ENCODE measurements at regions not wholly inside any gene's neighbourhood (a gene's known extent, or its start where the extent isn't known, plus 50 kb on each side); places are given as distances from the start of the nearest gene placed in this dataset.

- Histone ChIP-seq H4K91ac (ENCODE audit: insufficient read length, low read depth, low read length) (no peak overlapping the region), H3K4me1 (ENCODE audit: insufficient read depth, low read length) (no peaks in the 10 kb centered on the region), H2AK5ac (ENCODE audit: insufficient read length, low read length) (no peak overlapping the region), H3K23me2 (ENCODE audit: insufficient read length, low read depth, low read length, poor library complexity, severe bottlenecking) (no peaks in the 10 kb centered on the region), H2AFZ (ENCODE audit: low read length) (no peak overlapping the region), H2BK15ac (ENCODE audit: low read depth, low read length) (no peak overlapping the region), H2BK12ac (ENCODE audit: insufficient read length, low read depth, low read length) (no peak overlapping the region), H3K4ac (ENCODE audit: low read depth, low read length) (no peak overlapping the region), H3K27me3 (ENCODE audit: insufficient read depth, low read length) (no peaks in the 10 kb centered on the region), H4K5ac (ENCODE audit: insufficient read length, low read depth, low read length) (no peak overlapping the region), H4K8ac (replicated peaks; ENCODE audit: insufficient read length, low read depth, low read length) (no peak overlapping the region), H3K18ac (ENCODE audit: insufficient read length, low read depth, low read length) (no peak overlapping the region), H3K4me2 (ENCODE audit: insufficient read depth, insufficient read length, low read length) (no peak overlapping the region), H3K9me3 (ENCODE audit: control insufficient read depth, low read depth, low read length) (no peaks in the 10 kb centered on the region), H3T11ph (ENCODE audit: low read length) (no peak overlapping the region), H3K14ac (ENCODE audit: insufficient read depth, low read length) (no peak overlapping the region), H2BK120ac (ENCODE audit: low read depth, low read length, poor library complexity, severe bottlenecking) (no peak overlapping the region), H3K9ac (ENCODE audit: extremely low read depth, insufficient read length, low read length) (no peak overlapping the region), H2BK5ac (ENCODE audit: insufficient read length, low read length) (no peak overlapping the region), H3K79me2 (ENCODE audit: insufficient read depth, low read length) (no peaks in the 10 kb centered on the region), H3K23ac (ENCODE audit: insufficient read length, low read depth, low read length) (no peak overlapping the region), H3K79me1 (ENCODE audit: insufficient read depth, low read depth, low read length, poor library complexity, severe bottlenecking) (no peaks in the 10 kb centered on the region), H3K56ac (ENCODE audit: insufficient read length, low read depth, low read length) (no peak overlapping the region), H2BK20ac (ENCODE audit: low read depth, low read length, poor library complexity, severe bottlenecking) (no peak overlapping the region), H4K20me1 (ENCODE audit: control insufficient read depth, insufficient read depth, insufficient read length) (no peaks in the 10 kb centered on the region), H3K27ac (ENCODE audit: insufficient read length, low read depth, low read length) (no peak overlapping the region)
- WGBS (ENCODE audit: extremely low coverage, insufficient read length, low lambda C conversion rate): no CpG with 5 or more reads among the region's 7 CpGs
- H3K27me3 Mint-ChIP-seq (ENCODE audit: low read depth): peaks cover 28% of the 10 kb centered on the region
- TF ChIP-seq, protein P1, sequence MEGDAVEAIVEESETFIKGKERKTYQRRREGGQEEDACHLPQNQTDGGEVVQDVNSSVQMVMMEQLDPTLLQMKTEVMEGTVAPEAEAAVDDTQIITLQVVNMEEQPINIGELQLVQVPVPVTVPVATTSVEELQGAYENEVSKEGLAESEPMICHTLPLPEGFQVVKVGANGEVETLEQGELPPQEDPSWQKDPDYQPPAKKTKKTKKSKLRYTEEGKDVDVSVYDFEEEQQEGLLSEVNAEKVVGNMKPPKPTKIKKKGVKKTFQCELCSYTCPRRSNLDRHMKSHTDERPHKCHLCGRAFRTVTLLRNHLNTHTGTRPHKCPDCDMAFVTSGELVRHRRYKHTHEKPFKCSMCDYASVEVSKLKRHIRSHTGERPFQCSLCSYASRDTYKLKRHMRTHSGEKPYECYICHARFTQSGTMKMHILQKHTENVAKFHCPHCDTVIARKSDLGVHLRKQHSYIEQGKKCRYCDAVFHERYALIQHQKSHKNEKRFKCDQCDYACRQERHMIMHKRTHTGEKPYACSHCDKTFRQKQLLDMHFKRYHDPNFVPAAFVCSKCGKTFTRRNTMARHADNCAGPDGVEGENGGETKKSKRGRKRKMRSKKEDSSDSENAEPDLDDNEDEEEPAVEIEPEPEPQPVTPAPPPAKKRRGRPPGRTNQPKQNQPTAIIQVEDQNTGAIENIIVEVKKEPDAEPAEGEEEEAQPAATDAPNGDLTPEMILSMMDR (conservative IDR thresholded peaks at IDR 0.05): no peak
- H3K9me3 Mint-ChIP-seq: no peaks in the 10 kb centered on the region
- no peak overlapping the region for H3K4me3 Mint-ChIP-seq
- peaks cover 4 to 7% of the 10 kb centered on the region in 2 experiments; a peak in 2 of 4 replicates for H3K4me1 Mint-ChIP-seq
- no peaks in the 10 kb centered on the region for H3K36me3 Mint-ChIP-seq (ENCODE audit: insufficient read depth in 1 of 3, low read depth in 3 of 3)
- H3K27ac Mint-ChIP-seq: no peak overlapping the region; a peak in 1 of 7 replicates
- no peak for DNase-seq
Measured at GRCh38 chr5:135184646-135185045, 150.6 kb upstream of the PITX1 start.
